GM21447 (cell line): ENCODE measurements at regions not wholly inside any gene's neighbourhood (a gene's known extent, or its start where the extent isn't known, plus 50 kb on each side); places are given as distances from the start of the nearest gene placed in this dataset.
"Not testable (repeated sequence)": the region's sequence is repeated elsewhere in the genome, so short reads cannot be mapped to it uniquely, and the experiment has no call there.

Experiments used
- ATAC-seq: cut with Tn5 transposase; IDR thresholded peaks from one replicate; pipeline ENCODE4 v1.9.1; 2021; ENCODE audit not compliant: unreplicated experiment

- ATAC-seq = no peak
Observed at GRCh38 chr18:22796113-22796512, 137.0 kb upstream of the RBBP8 start.

DNA sequence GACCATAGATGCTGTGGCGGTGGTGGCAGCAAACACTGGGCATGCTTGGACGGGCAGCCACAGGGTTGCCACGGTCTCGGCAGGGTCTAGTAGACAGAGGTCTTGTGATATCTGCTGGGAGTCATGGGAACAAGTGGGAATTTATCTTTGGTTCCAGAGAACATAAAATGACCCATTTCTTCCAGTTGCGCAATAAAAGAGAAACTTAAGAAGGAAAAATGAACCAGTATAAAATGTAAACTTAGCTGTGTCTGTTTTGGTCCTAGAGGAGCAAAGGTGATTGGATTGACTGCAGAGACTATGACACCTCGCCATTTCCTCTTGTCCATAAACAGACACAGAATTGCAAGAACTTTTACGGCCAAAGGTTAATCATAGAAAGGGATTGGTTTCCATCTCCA is 132.6 kb upstream of the RBBP8 start:
- no peak for ATAC-seq

DNA sequence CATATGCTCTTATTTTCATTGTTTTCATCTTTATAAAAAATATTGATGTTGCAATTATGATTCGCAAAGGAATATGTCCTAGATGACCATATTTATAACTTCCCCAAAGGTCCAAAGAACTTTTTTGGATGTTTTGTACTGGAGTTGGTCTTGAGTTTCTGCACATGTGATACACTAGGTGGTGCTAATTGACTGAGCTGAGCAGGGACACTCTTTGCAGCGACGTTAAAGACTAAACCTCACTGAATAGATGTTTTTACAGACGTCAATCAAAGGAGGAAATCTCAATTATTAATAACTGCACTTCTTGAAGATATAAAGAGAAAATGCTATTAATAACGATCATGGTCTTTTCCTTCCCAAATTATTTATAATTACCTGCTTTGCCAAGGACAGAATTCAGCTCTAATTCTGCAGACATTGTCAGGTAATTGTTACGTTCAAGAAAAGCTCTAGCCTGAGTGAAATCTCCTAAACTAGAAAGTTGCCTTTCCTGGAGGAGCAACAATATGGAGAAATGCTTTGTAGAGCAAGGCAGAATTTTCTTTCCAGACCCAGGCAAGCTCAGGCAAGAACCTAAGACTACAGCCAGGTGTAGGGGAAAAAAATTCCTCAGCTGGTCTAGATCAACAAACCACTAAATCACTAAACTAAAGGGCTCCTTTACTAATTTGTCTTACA is 119.3 kb upstream of the RBBP8 start:
- no peak for ATAC-seq

DNA sequence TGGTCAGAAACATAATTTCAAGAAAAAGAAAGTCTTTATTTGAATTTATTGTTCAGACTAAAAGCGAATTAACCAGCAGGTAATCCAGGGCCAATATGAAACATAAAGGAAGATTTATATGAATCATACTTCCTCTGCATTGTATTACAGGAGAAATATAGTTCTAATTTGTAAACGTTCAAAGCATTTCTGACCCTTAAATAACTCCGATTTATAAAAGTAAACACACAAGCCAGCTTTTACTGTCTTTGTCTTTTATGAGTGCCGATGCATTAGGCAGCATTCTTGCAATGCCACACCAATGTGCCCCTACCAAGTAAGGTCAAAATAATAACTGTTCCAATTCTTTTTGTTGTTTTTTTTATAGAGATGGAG is 118.8 kb upstream of the RBBP8 start:
- ATAC-seq = no peak

DNA sequence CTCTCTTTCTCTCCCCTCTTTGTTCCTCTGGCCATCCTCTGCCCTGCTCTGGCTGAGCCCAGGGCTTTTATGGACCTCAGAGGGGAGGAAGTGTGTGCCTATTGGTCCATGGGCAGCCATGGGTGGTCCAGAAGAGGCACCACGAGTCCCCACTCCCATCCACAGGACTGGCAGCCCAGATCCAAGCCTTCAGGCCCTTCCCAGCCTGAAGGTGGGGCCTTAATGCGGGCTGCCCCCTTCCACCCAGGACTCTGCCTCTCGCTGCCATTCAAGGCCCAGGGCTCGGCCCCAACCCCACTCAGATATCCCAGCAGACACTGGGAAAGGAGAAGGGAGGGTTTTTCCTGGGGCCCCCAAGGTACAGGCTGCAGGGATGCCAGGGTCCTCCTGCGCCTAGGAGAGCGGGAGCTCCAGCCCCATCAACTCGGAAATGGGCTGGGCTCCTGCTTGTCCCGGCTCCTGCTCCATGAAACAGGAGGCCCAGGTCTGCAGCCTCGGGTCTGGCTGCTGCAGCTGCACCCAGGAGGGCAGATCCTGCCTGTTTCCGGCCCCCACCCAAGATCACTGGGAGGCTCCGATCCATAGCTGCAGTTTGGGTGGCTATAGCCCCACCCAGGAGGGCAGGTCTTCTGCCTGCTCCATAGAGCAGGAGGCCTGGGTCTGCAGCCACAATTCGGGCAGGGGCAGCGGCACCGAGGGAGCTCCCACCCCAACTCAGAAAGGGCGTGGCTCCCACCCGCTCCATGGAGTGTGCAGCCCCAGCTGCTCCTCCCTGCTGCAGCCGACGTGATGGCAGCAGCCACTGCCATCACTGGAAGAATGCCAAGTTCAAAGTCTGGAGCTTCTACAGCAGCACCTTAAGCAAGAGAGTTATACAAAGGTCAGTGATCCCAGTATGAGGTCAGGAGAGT is 116.6 kb upstream of the RBBP8 start:
- ATAC-seq = no peak

DNA sequence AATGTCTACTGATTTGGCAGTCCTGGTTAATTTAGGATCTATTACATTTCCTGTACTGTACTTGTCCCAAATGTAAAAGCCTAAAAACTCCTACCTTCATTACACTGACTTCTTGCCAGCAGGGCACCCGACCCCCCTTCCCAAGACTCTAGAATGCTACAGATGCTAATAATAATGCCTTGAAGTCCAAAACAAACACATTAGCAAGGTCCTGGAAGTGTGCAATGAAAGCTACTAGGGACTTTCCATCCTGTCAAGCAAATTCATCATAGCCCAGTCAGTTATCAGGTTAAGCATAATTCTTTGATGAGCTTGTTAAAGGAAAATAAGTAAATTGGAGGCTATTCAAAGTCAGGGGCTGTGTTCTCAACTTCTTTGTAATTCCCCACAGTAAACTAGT is 115.3 kb upstream of the RBBP8 start:
- ATAC-seq = no peak

- ATAC-seq = no peak
Observed at GRCh38 chr18:22822024-22822423, 111.1 kb upstream of the RBBP8 start.

DNA sequence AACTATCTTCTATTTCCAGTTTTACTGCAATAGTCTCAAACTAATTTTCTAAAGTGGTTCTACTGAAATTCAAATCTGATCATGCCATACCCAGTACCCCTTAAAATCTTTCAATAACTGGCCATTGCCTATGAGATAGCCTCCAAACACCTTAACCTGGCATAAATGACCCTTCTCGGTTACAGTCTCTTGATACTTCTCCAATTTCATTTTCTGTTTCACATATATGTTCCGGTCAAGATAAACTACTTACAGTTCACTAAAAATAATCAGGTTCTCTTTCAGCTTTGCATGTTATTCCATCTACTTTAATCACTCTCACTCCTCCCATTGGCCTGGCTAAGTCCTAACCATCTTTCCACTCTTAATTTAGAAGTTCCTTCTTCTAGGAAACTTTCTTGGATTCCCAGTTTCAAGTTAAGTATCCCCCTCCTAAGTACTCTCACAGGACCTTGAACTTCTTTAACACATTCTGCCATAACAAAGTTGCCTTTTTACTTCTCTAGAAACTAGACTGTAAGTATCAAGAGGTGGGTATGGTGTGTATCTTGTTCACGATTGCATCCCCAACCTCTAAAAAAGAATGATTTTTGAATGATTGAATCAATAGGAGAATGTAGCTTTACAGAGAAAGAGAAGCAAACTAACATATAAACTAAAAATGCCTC is 110.2 kb upstream of the RBBP8 start:
- ATAC-seq = peak; percentile 85

GRCh38 chr18:22826726-22827125 is 106.4 kb upstream of the RBBP8 start:
- ATAC-seq = no peak

GRCh38 chr18:22827216-22827615 is 105.9 kb upstream of the RBBP8 start:
- ATAC-seq = no peak

- ATAC-seq = no peak
Observed at GRCh38 chr18:22827741-22828140, 105.4 kb upstream of the RBBP8 start.

DNA sequence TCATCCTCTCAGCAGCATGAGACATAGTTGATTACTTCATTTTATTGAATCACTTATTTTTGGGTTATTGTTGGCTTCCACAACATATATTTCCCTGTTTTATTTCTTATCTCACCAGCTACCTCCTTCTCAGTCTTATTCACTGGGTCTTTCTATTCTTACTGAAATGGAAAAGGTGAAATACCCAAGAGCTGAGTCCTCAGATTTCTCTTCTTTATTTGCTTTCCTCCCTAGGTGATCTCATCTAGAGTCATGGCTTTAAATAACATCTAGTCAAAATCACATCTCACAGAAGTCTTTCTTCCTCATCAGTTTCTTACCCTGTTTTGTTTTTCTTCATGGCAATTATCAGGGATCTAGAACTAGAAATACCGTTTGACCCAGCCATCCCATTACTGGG is 105.0 kb upstream of the RBBP8 start:
- no peak for ATAC-seq

GRCh38 chr18:22828583-22828982 is 104.5 kb upstream of the RBBP8 start:
- not testable (repeated sequence) for ATAC-seq

DNA sequence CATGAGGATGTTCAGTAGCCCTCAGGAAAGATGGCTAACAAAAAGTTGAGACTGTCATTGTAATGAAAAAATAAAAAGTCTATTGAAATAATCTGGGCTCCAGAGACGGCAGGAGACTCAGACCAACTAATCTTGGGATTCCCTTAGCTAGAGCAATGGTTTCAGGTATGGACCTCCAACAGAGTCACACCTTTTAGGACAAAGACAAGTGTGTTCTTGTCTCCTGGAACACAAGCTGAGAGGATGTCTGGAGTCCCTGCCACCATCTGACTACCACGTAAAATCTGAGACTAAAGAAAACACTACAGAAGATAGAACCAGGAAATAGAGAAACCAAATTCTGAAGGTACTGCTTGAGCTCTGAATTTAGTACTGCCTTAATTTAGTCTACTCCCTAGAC is 103.3 kb upstream of the RBBP8 start:
- ATAC-seq = no peak

DNA sequence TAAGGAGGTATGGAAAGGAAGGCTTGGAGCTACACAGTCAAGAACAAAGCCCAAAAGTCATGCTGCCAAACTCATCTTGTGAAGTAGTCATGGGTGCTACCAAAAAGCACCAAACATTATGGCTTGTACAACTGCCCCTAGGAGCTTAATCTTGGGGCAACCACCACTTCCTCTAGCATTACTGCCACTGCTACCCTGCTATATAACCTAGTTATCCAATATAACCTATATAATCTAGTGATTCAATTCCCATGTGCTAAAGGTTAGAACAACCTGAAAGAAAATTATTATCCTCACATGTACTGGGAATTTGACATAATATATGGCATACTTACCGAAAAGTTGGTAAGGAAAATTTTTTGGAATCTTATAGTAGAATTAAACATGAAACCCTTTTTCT is 102.6 kb upstream of the RBBP8 start:
- no peak for ATAC-seq

DNA sequence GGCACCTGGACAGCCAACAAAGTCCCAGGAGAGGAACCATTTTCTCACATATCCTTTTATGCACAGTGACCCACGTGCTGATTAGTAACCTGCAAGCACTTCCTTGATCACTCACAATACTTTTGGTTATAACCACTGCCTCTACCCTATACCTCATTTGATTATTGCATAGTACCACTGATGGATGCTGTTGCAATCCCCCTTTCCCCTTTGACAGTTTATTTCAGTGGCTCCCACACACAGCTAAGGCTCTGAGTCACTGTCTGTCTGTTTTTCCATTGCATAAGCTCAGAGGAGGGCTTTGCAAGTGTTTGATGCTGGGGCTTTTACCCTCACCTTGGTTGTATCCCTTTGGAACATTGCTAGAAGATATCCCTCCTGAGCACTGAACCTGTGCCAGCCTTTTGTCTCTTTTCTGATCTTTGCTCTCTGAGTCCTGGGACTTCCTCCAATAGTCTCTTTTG is 101.7 kb upstream of the RBBP8 start:
- ATAC-seq = no peak

DNA sequence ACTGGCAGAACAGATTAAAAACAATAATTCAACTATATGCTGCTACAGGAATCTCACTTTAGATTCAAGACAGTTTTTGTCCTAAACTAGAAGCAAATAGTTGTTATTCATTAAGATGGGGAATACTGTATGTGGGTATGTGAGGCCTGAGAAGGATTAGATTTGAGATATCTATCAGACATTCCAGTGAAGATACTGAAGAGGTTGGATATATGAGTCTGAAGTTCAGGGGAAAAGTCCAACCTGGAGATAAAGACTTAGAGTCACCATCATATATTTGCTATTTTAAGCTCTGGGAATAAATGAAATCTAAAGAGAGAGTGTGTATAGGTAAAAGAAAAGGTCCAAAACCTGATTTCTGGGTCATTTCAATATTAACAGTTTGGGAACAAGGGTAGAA is 96.2 kb upstream of the RBBP8 start:
- no peak for ATAC-seq

- no peak for ATAC-seq
Observed at GRCh38 chr18:22838221-22838620, 94.9 kb upstream of the RBBP8 start.

- ATAC-seq = no peak
Observed at GRCh38 chr18:22838639-22839277, 94.4 kb upstream of the RBBP8 start.

GRCh38 chr18:22839340-22839821 is 93.7 kb upstream of the RBBP8 start:
- ATAC-seq = no peak

DNA sequence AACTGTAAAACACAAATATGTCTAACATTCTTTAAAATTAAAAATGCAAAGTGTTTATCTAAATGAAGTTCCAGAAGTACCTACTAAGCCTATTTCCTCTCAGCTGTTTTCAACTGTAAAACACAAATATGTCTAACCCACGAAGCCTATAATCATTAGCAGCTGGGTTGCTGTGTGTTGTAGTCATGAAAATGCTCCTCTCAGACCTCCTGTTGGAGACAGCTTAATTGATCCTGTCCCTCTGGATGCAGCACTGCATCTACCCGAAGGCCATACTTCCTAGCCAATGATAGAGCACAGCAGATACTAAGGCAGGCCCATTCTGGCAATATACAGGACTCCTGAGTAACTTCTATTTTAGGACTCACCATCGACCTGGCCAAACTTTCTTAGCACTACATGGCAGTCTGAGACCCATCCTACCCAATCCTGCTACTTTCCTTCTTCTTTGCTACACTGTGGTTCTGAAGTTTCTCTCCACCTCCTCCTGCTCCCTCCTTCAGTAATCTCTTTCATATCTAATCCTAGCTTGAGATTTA is 92.5 kb upstream of the RBBP8 start:
- no peak for ATAC-seq
